ENCODE measurements at regions not wholly inside any gene's neighbourhood (a gene's known extent, or its start where the extent isn't known, plus 50 kb on each side); places are given as distances from the start of the nearest gene placed in this dataset.

- H3K9ac ChIP-seq (ENCODE audit: insufficient read depth in 1 of 2, low read depth in 2 of 2, low read length in 2 of 2) = no peak overlapping the region
- no peaks in the 10 kb centered on the region for H3K79me2 ChIP-seq (ENCODE audit: control insufficient read depth, insufficient read depth, low read length)
- ChIA-PET POLR2A (no interaction called here), CTCF (ENCODE audit: low intra/inter-chr PET ratio) (no interaction called here)
- no TSS peak for BruUV-seq (replicated peaks)
- H3K27ac ChIP-seq (ENCODE audit: extremely low read depth, low read depth, low read length) = no peak overlapping the region
- H3K9me3 ChIP-seq (replicated peaks; ENCODE audit: control insufficient read depth, insufficient read depth, low read depth, low read length) = no peaks in the 10 kb centered on the region
- H3K4me3 ChIP-seq = no peak overlapping the region
- H3K4me2 ChIP-seq (ENCODE audit: insufficient read depth, low read length) = no peak overlapping the region
- intact Hi-C loops (cut with micrococcal nuclease) (no loop called here), in situ Hi-C loops (cut with MboI) (no loop called here)
- TF ChIP-seq SMAD1 (IDR thresholded peaks at IDR 0.05; ENCODE audit: low read depth, low read length, partially characterized antibody) (no peak), MAFF (IDR thresholded peaks at IDR 0.05; ENCODE audit: low read length) (no peak), SRSF3 (IDR thresholded peaks at IDR 0.05; ENCODE audit: insufficient read depth, low read length) (no peak), EGR1 (conservative IDR thresholded peaks at IDR 0.05) (no peak), ZNF511 (CRISPR knock-in tag; IDR thresholded peaks at IDR 0.05) (no peak), RBM15 (IDR thresholded peaks at IDR 0.05; ENCODE audit: insufficient read depth, low read length) (no peak), ZNF232 (CRISPR knock-in tag; IDR thresholded peaks at IDR 0.05) (no peak), POLR3A (IDR thresholded peaks at IDR 0.05; ENCODE audit: borderline replicate concordance, extremely low read depth, insufficient read depth, insufficient read length) (no peak), KAT8 (IDR thresholded peaks at IDR 0.05; ENCODE audit: low read depth) (no peak), NR2F6 (CRISPR knock-in tag; IDR thresholded peaks at IDR 0.05) (no peak)
- TF ChIP-seq, protein P1, sequence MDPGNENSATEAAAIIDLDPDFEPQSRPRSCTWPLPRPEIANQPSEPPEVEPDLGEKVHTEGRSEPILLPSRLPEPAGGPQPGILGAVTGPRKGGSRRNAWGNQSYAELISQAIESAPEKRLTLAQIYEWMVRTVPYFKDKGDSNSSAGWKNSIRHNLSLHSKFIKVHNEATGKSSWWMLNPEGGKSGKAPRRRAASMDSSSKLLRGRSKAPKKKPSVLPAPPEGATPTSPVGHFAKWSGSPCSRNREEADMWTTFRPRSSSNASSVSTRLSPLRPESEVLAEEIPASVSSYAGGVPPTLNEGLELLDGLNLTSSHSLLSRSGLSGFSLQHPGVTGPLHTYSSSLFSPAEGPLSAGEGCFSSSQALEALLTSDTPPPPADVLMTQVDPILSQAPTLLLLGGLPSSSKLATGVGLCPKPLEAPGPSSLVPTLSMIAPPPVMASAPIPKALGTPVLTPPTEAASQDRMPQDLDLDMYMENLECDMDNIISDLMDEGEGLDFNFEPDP (CRISPR knock-in tag; IDR thresholded peaks at IDR 0.05) = no peak
- TF ChIP-seq, protein P2, sequence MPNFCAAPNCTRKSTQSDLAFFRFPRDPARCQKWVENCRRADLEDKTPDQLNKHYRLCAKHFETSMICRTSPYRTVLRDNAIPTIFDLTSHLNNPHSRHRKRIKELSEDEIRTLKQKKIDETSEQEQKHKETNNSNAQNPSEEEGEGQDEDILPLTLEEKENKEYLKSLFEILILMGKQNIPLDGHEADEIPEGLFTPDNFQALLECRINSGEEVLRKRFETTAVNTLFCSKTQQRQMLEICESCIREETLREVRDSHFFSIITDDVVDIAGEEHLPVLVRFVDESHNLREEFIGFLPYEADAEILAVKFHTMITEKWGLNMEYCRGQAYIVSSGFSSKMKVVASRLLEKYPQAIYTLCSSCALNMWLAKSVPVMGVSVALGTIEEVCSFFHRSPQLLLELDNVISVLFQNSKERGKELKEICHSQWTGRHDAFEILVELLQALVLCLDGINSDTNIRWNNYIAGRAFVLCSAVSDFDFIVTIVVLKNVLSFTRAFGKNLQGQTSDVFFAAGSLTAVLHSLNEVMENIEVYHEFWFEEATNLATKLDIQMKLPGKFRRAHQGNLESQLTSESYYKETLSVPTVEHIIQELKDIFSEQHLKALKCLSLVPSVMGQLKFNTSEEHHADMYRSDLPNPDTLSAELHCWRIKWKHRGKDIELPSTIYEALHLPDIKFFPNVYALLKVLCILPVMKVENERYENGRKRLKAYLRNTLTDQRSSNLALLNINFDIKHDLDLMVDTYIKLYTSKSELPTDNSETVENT (CRISPR knock-in tag; IDR thresholded peaks at IDR 0.05) = no peak
- no peaks in the 10 kb centered on the region for H3K4me1 ChIP-seq (replicated peaks in 1 of 2; ENCODE audit: control insufficient read depth in 2 of 2, insufficient read depth in 2 of 2, low read length in 2 of 2)
- 0% methylated on average over 2 of the region's 2 CpGs for WGBS (ENCODE audit: insufficient coverage, low coverage, missing lambda C conversion rate)
- FAIRE-seq (no peak), DNase-seq (ENCODE audit: extremely low read depth in 1 of 4, low spot score in 3 of 4) (no peak), ATAC-seq (no peak)
- no peaks in the 10 kb centered on the region for H4K20me1 ChIP-seq (replicated peaks; ENCODE audit: control insufficient read depth, insufficient read depth, low read length)
- no peaks in the 10 kb centered on the region for H3K9me1 ChIP-seq (ENCODE audit: control insufficient read depth, insufficient read depth, low read length)
- H3K27me3 ChIP-seq (ENCODE audit: control insufficient read depth in 2 of 2, insufficient read depth in 2 of 2, low read length in 2 of 2) = no peaks in the 10 kb centered on the region
- H2AFZ ChIP-seq (ENCODE audit: low read depth, low read length) = no peak overlapping the region
- H3K36me3 ChIP-seq (ENCODE audit: control insufficient read depth, insufficient read depth, low read length) = no peaks in the 10 kb centered on the region
Observed at GRCh38 chr6:62740171-62740570, 454.1 kb upstream of the KHDRBS2 start.

All from K562 (cell line).